ENCODE measurements at regions not wholly inside any gene's neighbourhood (a gene's known extent, or its start where the extent isn't known, plus 50 kb on each side); places are given as distances from the start of the nearest gene placed in this dataset.

DNA sequence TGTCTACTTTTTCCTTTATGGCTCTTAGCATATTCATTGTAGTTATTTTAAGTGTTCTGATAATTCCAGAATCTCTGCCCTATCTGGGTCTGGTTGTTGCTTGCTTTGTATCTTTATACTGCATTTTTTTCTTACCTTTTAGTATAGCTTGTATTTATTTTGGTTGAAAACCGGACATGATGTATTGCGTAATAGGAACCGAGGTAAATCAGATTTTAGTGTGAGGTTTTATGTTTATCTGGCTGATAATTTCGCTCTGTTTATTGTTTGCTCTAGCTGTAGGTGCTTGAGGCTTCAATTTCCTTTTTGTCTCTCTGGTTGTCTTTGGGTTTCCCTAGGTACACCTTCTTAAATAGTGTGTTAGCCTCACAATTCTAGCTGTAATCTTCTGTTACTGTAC, 263.8 kb upstream of the LCORL start:
- DNase-seq: no peak

DNA sequence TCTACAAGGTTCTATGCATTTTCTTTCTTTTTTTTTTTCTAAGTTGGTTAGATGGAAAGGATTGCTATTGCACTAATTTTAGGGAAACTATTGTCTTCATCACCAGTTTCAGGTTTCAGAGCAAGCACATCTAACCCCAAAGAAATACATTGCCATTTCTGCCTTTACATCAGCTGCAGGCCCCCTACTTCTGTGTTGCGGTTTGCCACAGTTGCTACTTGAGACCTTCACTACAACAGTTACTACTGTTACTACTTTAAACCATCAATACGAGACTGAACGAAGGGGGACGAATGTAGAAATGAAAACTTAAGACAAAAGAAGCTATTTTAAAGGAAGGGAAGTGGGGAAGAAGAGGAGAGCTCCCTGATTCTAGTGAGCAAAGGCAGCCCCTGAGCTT, 256.7 kb upstream of the LCORL start:
- no peak for DNase-seq

DNA sequence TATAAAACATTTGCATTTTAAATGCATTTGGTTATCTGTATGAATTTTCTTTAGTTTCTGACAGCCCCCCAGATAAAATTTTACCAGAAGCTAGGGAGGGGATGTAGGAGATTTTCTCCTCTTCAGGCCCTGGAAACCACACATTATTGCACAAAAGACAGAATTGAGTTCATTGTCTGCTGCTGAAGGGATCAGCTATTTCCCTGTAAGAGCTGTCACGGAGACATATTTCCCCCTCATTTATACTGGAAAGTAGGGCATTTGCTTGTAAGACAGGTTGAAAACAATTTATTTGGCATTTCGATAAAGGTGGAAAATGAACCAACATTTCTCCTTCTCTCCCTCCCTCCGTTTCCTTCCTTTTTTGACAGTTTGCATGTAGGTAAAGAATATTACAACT, 241.3 kb upstream of the LCORL start:
- DNase-seq: no peak

DNA sequence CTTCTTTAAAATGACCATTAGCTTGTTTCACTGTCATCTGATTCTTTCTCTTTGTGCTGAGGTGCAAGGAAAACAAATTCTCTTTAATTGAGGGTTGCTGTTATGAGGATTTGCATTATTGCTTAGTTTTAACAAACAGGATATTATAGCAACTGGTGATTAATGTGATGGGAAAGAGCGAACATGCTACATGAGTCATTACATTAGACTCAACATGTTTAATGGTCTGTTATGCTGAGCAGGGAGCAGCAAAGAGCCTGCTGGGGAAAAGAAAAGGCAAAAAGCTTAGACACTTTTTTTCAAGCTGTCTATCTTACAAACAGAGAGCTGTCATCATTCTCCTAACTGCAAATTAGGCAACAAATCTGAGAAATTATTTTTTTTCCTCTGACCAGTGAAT, 230.5 kb upstream of the LCORL start:
- DNase-seq: no peak

DNA sequence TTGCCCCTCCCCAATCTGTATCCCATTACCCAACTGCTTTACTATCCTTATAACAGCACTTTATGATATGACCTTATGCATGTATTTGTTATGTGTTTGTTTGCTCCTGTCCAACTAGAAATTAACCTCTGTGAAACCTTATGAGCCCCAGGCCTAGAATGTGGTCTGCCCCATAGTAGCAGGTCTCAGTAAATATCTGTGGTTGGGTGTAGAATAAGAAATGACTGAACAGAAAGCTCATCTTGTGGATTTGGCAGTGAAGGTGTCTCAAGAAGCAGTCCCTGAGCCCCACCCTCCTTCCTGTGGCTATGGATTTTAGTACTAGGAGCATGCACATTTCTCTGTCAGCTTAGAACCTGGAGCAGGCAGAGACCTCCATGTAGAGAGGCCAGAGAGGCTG, 229.0 kb upstream of the LCORL start:
- no peak for DNase-seq

DNA sequence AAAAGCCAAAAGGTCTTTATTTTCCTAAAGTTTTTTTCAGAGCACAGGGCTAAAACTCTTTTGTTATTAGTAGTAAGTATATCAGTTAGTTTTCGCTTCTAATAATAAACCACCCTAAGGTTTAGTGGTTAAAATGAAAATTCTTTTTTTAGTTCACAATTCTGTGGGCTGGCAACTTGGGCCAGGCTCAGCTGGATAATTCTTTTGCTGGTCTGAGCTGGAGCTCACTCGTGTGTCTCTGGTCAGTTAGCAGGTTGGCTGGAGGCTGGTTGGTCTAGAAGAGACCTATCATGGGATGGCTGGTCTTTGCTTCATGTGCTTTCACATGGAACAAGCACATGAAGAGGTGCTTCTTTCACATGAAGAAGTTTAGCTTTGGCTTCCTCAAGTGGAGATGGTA, 227.1 kb upstream of the LCORL start:
- DNase-seq: no peak

DNA sequence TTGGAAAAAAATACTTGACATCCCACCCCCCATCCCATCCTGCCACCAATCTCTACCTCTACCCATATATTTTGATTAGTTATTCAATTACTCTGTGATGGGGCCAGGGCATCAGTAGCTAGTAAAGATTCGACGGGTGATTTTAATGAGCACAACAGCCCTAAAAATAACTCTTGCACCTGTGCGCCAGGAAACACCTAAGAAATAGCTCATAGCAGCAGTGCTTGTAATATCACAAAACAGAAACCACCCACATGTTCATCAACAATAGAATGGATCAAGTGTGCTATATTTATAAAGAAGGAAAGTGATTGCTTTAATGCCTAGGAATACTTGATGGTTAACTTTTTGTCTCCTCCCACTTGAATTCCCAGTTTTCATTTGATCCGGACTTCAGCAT, 225.6 kb upstream of the LCORL start:
- no peak for DNase-seq

DNA sequence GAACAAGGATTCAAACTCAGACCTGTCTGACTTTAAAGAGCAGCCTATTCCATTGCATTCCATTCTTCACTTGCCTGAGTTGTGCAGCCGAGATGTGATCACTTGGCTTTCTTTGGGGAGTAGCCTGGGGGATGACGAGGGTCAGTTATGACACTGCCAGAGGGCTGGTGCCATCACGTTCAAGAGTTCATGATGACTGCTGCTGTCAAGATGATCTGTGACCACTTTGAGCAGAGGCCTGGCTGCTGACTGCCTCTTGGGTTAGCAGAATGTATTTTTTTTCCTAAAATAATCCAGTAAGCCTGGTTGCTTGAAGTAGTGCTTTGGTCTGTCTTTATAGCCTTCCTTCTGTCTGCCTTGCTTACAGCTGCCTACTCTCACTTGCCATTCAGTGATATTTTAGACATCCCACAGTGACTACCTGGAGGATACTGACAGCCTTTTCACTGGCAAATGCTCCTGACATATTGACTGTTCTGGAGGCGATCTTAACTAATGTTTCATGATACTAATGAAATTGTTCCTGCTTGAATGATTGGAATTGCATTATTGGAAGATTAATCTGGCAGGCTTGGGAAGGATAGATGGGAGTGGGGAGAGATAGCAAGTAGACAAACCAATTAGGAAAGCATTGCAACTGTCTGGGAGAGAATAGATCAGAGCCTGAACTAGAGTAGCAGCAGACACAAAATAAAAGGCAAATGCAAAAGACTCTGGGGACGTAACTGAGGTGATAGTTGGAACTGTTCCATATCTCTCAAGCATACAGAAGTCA, 221.6 kb upstream of the LCORL start:
- no peak for DNase-seq

DNA sequence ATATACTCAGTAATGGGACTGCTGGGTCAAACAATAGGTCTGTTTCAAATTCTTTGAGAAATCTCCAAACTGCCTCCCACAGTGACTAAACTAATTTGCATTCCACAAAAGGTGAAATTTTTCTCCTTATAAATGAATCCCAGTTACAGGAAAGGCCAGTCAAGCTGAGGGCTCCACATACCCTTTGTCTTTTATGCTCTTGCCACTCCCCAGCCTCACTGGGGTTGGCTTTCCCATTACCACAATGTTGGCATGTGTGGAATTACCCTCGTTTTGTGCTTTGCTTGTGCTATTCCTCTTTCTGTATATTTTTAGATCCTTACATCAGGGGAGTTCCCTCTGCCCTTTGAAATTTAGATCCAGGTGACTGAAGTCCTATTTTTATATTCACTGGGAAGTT, 220.2 kb upstream of the LCORL start:
- DNase-seq: no peak

DNA sequence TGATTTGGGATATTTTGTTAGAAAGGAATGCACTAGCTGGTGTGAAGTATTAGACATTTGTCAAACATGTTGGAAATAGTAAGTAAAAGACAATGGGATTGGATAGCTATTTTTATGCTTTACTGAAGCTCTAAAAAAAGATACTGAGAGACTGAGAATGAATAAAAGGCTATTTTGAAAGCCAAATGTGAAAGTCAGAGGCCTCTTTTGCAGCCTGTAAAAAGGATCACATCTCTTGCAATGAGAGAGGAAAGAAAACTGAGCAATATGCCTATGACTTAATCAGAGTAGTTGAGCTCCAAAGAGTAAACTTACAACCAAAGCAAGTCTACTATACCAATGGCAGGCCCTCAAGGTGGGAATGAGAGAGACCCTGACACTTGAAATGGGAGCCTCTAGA, 212.6 kb upstream of the LCORL start:
- no peak for DNase-seq

DNA sequence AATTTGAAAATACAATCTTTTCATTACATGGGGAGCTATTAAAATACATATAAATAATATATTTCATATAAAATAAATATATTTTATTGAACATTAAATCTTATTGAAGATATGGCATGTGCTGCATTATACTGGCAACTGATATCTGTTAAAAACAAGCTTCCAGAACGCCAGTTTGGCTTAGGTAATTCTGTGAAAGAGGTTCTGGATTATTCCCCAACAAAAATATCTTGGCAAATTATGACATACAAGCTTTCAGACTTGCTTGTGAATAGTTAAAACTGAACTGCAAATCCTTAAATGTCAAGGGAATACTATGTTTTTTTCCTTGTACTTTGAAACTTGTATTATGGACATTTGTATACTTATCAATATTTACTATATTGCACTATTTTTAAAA, 210.2 kb upstream of the LCORL start:
- no peak for DNase-seq

DNA sequence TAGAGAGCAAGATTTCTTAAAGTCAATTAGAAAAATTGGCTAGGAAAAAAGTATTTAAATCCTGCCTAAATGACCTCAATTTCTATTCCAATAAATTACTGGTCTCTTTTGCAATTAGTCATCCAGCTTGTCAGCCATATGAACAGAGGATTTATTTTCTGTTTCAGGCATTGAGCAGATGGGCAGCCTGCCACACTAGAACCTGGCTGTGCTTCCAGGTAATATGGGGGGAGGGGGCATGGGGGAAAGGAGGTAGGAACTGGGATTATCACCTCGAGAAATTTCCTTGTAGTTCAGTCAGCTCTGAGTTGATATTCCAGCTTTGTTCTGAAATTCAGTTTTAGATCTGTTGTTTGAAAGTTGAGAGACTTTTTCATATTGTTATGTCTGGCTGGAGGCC, 206.3 kb upstream of the LCORL start:
- DNase-seq: no peak

DNA sequence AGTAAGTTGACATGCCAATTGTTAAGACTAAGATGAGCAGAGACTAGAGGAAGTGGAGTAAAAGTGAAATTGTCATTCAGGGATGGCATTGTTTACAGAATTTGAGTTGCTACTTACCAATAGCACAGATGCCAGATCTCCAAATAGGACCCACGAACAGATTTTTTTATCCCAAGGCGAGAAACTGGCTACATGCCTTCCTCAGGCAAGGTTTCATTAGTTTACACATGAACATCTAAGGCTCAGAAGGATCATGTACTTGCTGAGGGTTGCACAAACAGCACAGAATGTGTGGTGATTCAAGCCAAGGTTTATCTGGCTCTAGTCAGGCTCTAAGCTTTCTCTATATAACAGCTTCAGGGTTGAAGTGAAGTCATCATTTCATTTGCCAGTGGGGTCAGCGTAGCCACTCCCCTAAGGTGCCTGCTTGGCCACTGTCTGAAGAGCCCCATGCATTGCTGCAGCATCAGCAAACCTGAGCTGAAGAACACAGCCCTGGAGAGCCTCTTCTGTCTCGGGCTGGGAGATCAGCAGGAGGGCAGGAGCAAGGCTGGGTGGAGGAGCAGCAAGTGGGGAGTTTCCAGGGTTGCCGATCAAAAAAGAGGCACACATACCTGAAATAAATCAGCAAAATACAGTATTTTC, 193.0 kb upstream of the LCORL start:
- DNase-seq: no peak

DNA sequence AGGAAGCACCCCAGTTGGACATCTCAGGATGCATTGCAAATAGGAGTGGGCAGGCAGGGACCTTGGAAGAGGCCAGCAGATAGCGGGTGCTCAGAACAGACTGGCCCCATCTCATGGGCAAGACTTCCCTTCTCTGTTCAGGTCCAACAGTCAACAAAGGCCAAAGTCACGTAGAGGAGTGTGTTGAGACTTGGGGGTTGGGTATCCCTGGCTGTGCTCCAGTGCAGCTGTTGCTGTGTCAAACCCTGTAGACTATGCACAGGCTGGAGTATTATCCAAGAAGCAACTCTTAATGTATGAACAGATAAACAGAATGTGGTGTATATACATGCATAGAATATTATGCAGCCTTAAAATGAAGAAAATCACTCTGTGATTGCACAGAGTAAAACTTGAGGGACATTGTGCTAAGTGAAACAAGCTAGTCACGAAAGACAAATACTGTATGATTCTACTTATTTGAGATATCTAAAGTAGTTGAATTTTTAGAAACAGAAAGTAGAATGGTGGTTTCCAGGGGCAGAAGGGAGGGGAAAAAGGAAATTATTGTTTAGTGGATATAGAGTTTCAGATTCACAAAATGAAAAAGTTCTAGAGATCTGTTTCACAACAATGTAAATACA, 192.1 kb upstream of the LCORL start:
- no peak for DNase-seq

DNA sequence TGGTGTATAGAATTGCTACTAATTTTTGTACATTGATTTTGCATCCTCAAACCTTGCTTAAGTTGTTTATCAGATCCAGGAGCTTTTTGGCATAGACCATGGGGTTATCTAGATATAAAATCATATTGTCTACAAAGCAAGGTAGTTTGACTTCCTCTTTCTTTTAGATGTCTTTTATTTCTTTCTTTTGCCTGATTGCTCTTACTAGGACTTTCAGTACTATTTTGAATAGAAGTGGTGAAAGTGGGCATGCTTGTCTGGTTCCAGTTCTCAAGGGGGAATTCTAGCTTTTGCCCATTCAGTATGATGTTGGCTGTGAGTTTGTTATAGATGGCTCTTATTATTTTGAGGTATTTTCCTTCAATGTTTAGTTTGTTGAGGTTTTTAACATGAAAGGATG, 187.9 kb upstream of the LCORL start:
- DNase-seq: no peak

DNA sequence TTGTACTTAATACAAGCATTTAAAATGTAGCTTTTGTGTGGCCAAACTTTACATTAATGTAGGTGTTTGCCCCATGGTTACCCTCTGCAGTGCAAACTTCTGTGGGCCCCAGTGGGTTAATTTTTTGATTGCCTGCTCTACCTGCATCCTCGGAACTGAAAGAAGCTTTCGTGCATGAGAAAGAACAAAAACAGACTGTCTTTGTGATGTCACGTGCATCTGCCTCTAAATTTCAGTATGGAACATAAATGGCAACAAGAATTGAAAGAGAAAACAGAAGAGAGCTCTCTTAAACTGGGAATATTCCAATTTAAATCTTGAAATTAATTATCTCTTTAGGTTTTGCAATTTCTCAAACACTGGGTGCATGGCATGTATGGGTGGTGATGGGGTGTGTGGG, 182.4 kb upstream of the LCORL start:
- DNase-seq: no peak

DNA sequence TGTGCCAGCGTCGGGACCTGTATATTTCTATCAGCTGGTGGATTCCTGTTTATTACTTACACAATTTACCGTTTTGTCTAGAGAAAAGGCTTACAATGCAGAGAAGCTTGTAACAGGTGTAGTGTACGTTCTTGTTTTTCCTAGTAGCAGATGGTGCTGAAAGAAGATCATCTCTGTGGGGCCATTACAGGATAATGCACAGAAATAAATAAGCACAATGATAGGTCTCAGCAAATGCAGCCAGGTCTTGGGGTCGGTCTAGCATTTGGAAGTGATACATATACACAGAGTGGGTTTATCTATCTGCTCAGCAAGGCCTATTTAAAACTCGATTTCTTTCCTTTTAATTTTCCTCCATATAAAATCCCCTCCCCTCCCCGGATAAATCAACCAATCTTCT, 180.9 kb upstream of the LCORL start:
- DNase-seq: no peak

DNA sequence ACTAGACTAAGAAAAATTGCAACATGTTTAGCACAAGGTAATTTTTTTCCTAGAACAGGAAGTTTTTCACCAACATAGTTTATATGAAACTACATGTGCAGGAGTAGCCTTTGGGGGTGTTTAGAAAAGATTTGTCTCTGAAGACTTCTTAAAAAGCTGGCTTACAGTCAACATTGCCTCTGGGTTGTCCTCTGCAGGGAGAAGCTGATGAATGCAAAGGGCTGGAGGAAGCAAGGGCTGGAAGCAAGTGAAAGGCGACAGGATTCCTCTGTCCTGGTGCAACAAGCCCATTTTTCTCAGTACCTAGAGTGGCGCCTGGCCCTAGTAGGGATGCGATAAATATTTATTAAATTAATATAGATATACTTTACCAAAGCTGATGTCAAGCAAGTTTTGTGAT, 180.3 kb upstream of the LCORL start:
- DNase-seq: no peak

DNA sequence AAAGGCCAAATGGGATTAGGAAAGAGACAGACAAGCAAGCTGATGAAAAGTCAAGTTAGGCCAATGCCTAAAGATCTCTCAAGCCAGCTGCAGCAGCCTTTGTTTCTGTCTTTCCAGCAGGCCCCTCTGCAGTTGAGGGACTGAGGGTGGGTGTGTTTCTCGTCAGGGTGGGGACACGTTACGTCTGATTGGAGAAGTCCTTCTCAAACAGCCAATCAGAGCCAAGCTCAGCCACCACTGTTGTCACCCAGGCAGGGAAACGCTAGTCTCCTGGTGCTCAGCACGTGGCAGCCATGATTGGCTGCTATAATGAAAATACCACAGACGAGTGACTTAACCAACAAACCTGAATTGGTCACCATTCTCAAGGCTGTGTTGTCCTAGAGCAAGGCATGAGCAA, 177.1 kb upstream of the LCORL start:
- no peak for DNase-seq

DNA sequence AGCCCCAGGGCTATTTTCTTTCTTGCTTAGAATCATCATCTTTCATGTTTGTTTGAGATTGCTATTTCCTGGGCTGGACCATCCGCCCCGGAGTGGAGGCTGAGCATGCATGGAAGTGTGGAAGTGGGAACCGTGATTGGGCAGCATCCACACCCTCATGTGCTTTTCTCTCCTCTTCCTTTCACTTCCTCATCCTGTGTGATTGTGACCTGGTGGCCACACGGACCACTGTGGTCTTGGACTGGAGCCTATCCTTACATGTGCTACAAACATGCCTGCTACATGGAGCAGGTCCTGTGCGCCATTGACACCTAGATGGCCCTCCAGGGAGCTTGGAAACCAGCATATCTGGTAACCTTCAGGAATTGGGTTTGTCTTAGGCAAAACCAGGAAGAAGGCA, 175.9 kb upstream of the LCORL start:
- DNase-seq: no peak

DNA sequence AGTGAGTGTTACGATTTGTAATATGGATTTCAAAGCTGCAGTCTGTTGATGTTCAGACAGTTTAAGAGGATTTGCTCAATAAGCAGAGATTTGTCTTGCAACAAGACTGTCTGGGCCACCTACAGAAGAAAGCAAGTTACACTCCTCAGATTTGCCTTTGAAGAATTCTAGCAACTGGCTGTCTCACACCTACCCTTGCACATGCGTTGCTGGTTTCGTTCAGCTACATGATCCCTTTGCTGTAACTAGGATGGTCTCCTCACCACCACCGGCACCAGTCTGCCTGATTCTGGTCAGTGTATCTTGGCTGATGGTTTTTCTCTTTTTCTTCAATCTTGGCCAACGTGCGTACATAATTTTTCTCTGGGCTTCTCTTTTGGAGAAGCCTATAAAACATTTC, 172.7 kb upstream of the LCORL start:
- DNase-seq: no peak

DNA sequence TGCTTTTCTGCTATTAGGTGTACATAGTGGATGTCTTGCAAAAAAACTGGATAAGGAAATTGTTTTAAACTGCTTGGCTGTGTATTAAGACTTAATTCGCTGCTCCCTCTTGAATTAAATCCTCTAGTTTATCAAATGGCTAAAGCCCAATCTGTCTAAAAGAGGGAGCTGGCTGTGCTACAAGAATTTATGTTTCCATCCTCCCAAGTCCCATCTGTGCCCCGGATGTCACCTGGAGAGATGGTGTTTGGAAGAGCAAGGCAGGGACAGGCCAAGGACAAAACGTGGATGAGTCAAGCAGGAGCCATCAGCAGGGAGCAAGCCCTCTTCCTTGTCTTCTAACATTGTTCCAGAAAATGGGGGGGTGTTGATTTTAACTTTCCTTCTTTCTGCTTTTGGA, 171.3 kb upstream of the LCORL start:
- DNase-seq: no peak

DNA sequence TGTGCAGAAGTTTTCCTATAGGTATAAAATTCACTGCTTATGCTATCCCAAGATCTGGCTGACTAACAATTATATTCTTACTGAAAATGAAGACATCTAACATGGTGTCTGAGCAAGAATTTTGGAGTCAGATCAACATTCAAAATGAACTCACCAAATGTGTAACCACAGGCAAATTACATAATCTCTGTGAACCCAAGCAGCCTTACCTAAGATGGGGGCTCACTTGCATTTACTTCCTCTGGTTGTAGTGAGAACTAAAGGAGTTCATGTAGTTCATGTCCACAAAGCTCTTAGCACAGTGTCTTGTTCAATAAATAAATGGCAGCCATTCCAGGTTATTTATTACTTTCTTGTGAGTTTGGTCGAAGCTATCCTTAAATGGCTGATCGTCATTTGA, 163.9 kb upstream of the LCORL start:
- DNase-seq: no peak

DNA sequence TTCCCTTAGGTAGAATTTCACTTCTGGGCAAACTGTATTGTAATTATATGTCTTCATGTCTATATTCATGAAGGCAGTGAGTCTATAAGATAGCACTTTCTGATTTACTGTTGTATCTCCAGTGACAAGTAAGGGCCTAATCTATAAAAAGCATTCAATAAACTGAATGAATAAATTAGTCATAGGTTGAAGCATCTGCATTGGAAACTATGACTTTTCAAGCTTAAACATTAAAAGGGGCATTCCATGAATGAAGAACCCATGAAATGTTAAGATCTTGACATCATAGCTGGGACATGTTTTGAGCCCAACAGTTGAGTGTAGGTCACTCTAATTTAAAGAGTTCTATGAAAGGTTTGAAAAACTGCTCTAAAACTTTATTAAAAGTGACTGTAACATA, 159.3 kb upstream of the LCORL start:
- DNase-seq: no peak

DNA sequence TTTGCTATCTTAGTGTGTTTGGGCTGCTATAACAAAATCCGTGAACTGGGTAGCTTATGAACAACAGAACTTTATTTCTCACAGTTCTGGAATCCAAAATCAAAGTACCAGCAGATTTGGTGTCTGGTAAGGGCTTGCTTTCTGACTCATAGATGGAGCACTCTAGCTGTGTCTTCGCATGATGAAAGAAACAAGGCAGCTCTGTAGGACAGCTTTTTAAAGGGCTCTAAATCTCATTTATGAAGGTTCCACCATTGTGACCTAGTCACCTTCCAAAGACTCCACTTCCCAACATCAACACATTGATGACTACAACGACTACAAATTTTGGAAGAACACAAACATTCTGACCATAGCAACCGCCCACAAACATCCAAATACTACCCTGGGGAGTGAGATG, 158.6 kb upstream of the LCORL start:
- no peak for DNase-seq
